Tibial nerve (tissue), 4 donors: ENCODE measurements at regions not wholly inside any gene's neighbourhood (a gene's known extent, or its start where the extent isn't known, plus 50 kb on each side); places are given as distances from the start of the nearest gene placed in this dataset.
"Not testable (repeated sequence)": the region's sequence is repeated elsewhere in the genome, so short reads cannot be mapped to it uniquely, and the experiment has no call there.

Experiments
- EP300 ChIP-seq, 2 donors: sonication (generic); formaldehyde crosslinking; IDR thresholded peaks; one replicate each; pipeline ENCODE4 v1.6.1; 2017; ENCODE audit warnings: antibody characterized with exemption in 2 of 2, mild to moderate bottlenecking in 1 of 2
- POLR2A ChIP-seq, 2 donors: fragments of 450-650 bp; IDR thresholded peaks; one replicate each; pipeline ENCODE4 v1.6.1; 2017; ENCODE audit warnings: antibody characterized with exemption in 2 of 2, mild to moderate bottlenecking in 2 of 2, moderate library complexity in 2 of 2
- TF ChIP-seq, protein P1 (sequence below), 5 experiments: fragments of 200-600 bp in 3 of 5; fragments of 450-650 bp in 2 of 5; sonication (generic) in 3 of 5; IDR thresholded peaks; one replicate each; pipeline ENCODE4 v1.5.1; 2016 to 2019; ENCODE audit warnings: antibody characterized with exemption in 5 of 5, mild to moderate bottlenecking in 3 of 5, moderate library complexity in 2 of 5

- not testable (repeated sequence) for TF ChIP-seq POLR2A, EP300 (IDR thresholded peaks at IDR 0.05)
- TF ChIP-seq, protein P1, sequence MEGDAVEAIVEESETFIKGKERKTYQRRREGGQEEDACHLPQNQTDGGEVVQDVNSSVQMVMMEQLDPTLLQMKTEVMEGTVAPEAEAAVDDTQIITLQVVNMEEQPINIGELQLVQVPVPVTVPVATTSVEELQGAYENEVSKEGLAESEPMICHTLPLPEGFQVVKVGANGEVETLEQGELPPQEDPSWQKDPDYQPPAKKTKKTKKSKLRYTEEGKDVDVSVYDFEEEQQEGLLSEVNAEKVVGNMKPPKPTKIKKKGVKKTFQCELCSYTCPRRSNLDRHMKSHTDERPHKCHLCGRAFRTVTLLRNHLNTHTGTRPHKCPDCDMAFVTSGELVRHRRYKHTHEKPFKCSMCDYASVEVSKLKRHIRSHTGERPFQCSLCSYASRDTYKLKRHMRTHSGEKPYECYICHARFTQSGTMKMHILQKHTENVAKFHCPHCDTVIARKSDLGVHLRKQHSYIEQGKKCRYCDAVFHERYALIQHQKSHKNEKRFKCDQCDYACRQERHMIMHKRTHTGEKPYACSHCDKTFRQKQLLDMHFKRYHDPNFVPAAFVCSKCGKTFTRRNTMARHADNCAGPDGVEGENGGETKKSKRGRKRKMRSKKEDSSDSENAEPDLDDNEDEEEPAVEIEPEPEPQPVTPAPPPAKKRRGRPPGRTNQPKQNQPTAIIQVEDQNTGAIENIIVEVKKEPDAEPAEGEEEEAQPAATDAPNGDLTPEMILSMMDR (IDR thresholded peaks at IDR 0.05) = not testable (repeated sequence)
These were observed 96.4 kb upstream of the EMB start for GRCh38 chr5:50537534-50537933.
